ENCODE measurements at regions not wholly inside any gene's neighbourhood (a gene's known extent, or its start where the extent isn't known, plus 50 kb on each side); places are given as distances from the start of the nearest gene placed in this dataset.

DNA sequence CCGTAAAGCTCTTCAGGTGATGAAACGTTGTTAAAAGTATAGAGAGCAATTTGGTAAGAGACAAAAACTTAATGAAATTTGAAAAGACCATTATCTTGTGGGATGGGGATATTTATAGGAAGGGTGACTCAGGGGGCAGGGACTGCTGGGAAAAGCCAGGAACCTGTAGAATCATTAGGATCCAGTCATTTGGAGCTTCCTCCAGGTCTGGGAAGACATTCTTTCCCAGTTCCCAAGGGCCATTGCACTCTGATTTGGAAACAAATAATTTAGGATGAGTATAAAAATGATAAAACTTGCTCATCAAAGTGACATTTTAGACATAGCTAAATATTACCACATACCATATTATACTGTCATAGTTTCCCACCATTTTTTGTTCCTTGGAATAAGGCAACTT, 143.9 kb downstream of the PFKFB3 start:
- intact Hi-C loops (cut with micrococcal nuclease), result no loop called here
- DNase-seq, result no peak
- CTCF ChIA-PET, result interaction anchor here (0.8 to 3.2 kb wide), 9 partner anchors 46 to 260 kb away, joined by 3 to 19 read pairs (median 12); partner anchors contain the start of gene PFKFB3
- H3K4me3 Mint-ChIP-seq, result no peak overlapping the region
- POLR2A ChIA-PET, result interaction anchor here (1.9 to 3.0 kb wide), 6 partner anchors 46 to 144 kb away, joined by 7 to 29 read pairs (median 14); partner anchors contain the start of gene PFKFB3
- H3K27ac Mint-ChIP-seq, result peak overlapping the region; percentile 99
- no peaks in the 10 kb centered on the region for H3K9me3 Mint-ChIP-seq
- H3K4me1 Mint-ChIP-seq (ENCODE audit: low read depth), result peaks cover 57% of the 10 kb centered on the region
- H3K36me3 Mint-ChIP-seq, result peaks cover 4% of the 10 kb centered on the region
- no peaks in the 10 kb centered on the region for H3K27me3 Mint-ChIP-seq

DNA sequence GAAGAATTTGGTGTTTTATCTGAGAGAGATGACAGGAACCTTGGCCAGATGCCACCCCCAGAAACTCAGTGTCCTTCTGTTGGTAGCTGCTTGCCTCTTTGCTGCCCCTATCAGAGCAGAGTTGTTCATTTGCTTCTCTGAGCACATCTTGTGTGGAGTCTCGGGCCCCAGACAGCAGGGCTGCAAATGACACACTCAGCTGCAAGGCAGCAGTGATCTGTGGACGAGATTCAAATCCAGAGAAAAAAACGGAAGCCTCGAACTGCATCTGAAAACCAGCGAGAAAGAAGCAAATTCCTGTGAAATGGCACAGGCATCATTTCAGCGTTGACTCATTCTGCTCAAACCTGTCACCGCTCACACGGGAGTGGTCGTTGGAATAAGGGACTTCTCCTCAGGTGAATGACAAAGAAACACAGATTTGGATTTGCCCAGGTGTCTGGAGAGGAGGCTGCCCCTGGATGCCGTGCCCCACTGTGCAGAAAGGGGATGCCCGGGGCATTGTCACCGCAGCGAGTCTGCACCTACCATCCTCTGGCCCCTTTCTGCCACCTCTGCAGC, 144.7 kb downstream of the PFKFB3 start:
- POLR2A ChIA-PET, result interaction anchor here (1.0 to 3.0 kb wide), 17 partner anchors 27 to 291 kb away, joined by 3 to 29 read pairs (median 7); partner anchors contain the start of gene PFKFB3
- DNase-seq, result peak; percentile 80
- H3K27ac Mint-ChIP-seq, result peak overlapping the region; percentile 99
- H3K4me3 Mint-ChIP-seq, result peak overlapping the region; percentile 73
- H3K9me3 Mint-ChIP-seq, result no peaks in the 10 kb centered on the region
- CTCF ChIA-PET, result interaction anchor here (0.6 to 3.2 kb wide), 16 partner anchors 13 to 261 kb away, joined by 3 to 19 read pairs (median 6); partner anchors contain the start of gene PFKFB3
- H3K27me3 Mint-ChIP-seq, result no peaks in the 10 kb centered on the region
- intact Hi-C loops (cut with micrococcal nuclease), result no loop called here
- peaks cover 4% of the 10 kb centered on the region for H3K36me3 Mint-ChIP-seq
- H3K4me1 Mint-ChIP-seq (ENCODE audit: low read depth), result peaks cover 57% of the 10 kb centered on the region

DNA sequence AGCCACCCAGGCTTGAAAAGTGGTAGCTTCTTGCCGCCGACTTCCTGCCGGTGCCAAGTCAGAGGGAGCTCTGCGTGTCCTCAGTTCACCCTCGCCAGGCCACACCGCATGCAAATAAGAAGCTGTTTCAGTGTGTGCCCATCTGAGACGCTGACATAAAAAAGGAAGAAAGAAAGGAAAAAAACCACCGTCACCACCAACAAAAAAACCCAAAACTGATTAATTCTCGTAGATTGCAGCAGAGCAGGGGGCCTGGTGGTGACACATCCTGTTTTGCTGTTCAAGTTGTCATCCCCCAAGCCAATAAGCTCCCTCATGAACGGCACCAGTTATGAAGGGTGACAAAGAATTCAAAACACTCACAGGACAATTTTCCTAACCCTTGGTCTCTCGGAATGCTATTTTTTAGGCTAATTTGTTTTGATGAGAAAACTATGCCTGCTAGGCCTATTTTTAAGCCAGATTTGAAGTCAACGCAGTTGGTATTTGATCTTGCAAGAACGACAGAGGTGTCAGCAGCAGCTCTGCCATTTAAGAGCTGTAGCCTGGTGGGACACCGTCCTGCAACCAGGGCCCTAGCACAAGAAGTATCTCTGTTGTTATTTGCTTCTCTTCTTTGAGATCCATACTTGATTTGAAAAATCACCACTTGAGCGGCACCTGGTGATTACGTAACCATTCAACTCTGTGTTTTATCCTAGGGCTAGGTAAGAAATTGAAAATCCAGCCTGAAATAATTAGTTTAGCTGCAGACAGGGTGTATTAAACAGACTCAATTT, 145.6 kb downstream of the PFKFB3 start:
- H3K9me3 Mint-ChIP-seq, result no peaks in the 10 kb centered on the region
- ChIA-PET CTCF (interaction anchor here (0.7 to 3.2 kb wide), 16 partner anchors 34 to 330 kb away, joined by 3 to 19 read pairs (median 6); partner anchors contain the start of gene PFKFB3), POLR2A (interaction anchor here (1.0 to 3.0 kb wide), 18 partner anchors 28 to 291 kb away, joined by 3 to 29 read pairs (median 7); partner anchors contain the start of gene PFKFB3)
- peak overlapping the region; percentile 73 for H3K4me3 Mint-ChIP-seq
- intact Hi-C loops (cut with micrococcal nuclease), result loop anchor here (1.0 to 2.0 kb wide), 6 partner anchors 48 to 146 kb away; partner anchors contain the start of gene PFKFB3
- DNase-seq, result peak; percentile 93
- peaks cover 57% of the 10 kb centered on the region for H3K4me1 Mint-ChIP-seq (ENCODE audit: low read depth)
- peaks cover 4% of the 10 kb centered on the region for H3K36me3 Mint-ChIP-seq
- peak overlapping the region; percentile 99 for H3K27ac Mint-ChIP-seq
- no peaks in the 10 kb centered on the region for H3K27me3 Mint-ChIP-seq

GRCh38 chr10:6349846-6350535, 147.3 kb downstream of the PFKFB3 start:
- Mint-ChIP-seq H3K9me3 (peaks cover under 1% of the 10 kb centered on the region), H3K36me3 (peaks cover 4% of the 10 kb centered on the region), H3K27me3 (no peaks in the 10 kb centered on the region), H3K27ac (peak overlapping the region; percentile 99), H3K4me3 (no peak overlapping the region), H3K4me1 (ENCODE audit: low read depth) (peaks cover 57% of the 10 kb centered on the region)
- intact Hi-C loops (cut with micrococcal nuclease), result loop anchor here (2.0 kb wide), 1 partner anchor 57 kb away; no protein-coding TSS in a partner anchor
- DNase-seq, result no peak
- CTCF ChIA-PET, result interaction anchor here (0.7 to 1.1 kb wide), 2 partner anchors 52 to 148 kb away, joined by 3 to 5 read pairs; partner anchors contain the start of gene PFKFB3
- POLR2A ChIA-PET, result interaction anchor here (3.0 kb wide), 1 partner anchor 80 kb away, joined by 29 read pairs; no protein-coding TSS in a partner anchor

- Mint-ChIP-seq H3K36me3 (peaks cover 7% of the 10 kb centered on the region), H3K27ac (peak overlapping the region; percentile 1), H3K9me3 (peaks cover 7% of the 10 kb centered on the region), H3K4me3 (no peak overlapping the region), H3K4me1 (ENCODE audit: low read depth) (peaks cover 52% of the 10 kb centered on the region), H3K27me3 (no peaks in the 10 kb centered on the region)
- intact Hi-C loops (cut with micrococcal nuclease), result no loop called here
- DNase-seq, result no peak
- CTCF ChIA-PET, result interaction anchor here (1.6 kb wide), 1 partner anchor 52 kb away, joined by 6 read pairs; no protein-coding TSS in a partner anchor
- POLR2A ChIA-PET, result no interaction called here
Observed at GRCh38 chr10:6350609-6351008, 147.9 kb downstream of the PFKFB3 start.

- H3K4me1 Mint-ChIP-seq (ENCODE audit: low read depth), result peaks cover 43% of the 10 kb centered on the region
- CTCF ChIA-PET, result interaction anchor here (1.0 to 1.6 kb wide), 2 partner anchors 51 to 149 kb away, joined by 4 to 6 read pairs; partner anchors contain the start of gene PFKFB3
- H3K4me3 Mint-ChIP-seq, result no peak overlapping the region
- H3K36me3 Mint-ChIP-seq, result peaks cover 11% of the 10 kb centered on the region
- H3K9me3 Mint-ChIP-seq, result peaks cover 16% of the 10 kb centered on the region
- POLR2A ChIA-PET, result no interaction called here
- intact Hi-C loops (cut with micrococcal nuclease), result no loop called here
- H3K27me3 Mint-ChIP-seq, result no peaks in the 10 kb centered on the region
- DNase-seq, result no peak
- no peak overlapping the region for H3K27ac Mint-ChIP-seq
Observed at GRCh38 chr10:6351495-6351894, 148.8 kb downstream of the PFKFB3 start.

DNA sequence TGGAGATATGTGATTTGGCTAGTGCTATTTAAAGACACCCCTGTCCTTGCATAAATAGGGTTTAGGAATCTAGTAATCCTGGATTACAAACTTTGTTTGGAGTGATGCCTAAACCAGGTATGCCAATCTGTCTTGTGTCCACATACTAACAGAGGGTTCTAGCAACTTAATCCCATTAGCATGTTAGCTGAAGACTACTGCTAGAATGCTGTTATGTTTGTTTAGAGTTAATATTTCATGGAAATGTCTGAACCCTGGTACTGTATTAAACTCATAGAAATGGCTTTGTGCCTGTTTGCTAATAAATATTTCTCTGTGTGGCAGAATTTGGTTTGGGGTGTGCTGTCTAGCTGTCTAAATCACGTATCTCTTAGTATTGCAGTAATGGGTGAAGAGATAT, 150.8 kb downstream of the PFKFB3 start:
- ChIA-PET CTCF (interaction anchor here (1.3 kb wide), 1 partner anchor 49 kb away, joined by 7 read pairs; no protein-coding TSS in a partner anchor), POLR2A (no interaction called here)
- Mint-ChIP-seq H3K27ac (no peak overlapping the region), H3K4me1 (ENCODE audit: low read depth) (peaks cover 23% of the 10 kb centered on the region), H3K4me3 (no peak overlapping the region), H3K27me3 (no peaks in the 10 kb centered on the region), H3K36me3 (peaks cover 16% of the 10 kb centered on the region), H3K9me3 (peaks cover 21% of the 10 kb centered on the region)
- intact Hi-C loops (cut with micrococcal nuclease), result no loop called here
- no peak for DNase-seq

DNA sequence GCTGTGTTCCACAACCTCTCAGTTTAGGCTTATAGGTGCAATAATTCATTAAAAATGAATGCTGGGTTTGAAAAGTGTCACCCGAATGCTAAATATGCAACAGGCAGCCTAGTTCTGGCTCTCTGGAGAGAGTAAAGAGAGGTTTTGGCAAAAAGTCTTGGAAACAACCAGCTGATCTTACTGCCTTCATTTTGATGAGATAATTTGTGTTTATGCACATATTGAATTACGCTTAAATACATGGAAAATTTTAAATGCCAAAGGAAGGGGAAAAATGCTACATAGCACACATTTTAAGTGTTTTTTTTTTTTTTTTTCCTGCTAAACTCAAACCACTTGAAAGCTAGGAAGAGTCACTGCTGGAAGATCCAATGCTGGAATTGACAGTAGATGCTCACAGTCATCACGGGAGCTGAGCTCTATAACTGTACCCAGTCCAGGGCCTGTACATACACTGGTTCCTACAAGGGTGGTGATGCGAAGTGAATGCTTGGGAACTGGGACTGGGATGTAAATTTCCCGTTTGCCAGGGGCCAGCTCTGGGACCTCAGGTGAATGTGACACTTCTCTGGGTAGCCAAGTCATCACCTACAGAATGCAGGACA, 151.5 kb downstream of the PFKFB3 start:
- POLR2A ChIA-PET, result interaction anchor here (0.7 kb wide), 1 partner anchor 1154 kb away, joined by 4 read pairs; no protein-coding TSS in a partner anchor
- Mint-ChIP-seq H3K4me1 (ENCODE audit: low read depth) (peaks cover 17% of the 10 kb centered on the region), H3K9me3 (peaks cover 25% of the 10 kb centered on the region), H3K36me3 (peaks cover 15% of the 10 kb centered on the region), H3K27ac (no peak overlapping the region), H3K4me3 (no peak overlapping the region), H3K27me3 (no peaks in the 10 kb centered on the region)
- CTCF ChIA-PET, result interaction anchor here (0.6 to 1.3 kb wide), 2 partner anchors 48 to 90 kb away, joined by 3 to 7 read pairs; no protein-coding TSS in a partner anchor
- intact Hi-C loops (cut with micrococcal nuclease), result no loop called here
- DNase-seq, result no peak

GRCh38 chr10:6356280-6356793, 153.6 kb downstream of the PFKFB3 start:
- no peak for DNase-seq
- ChIA-PET CTCF (no interaction called here), POLR2A (no interaction called here)
- Mint-ChIP-seq H3K4me3 (no peak overlapping the region), H3K9me3 (peaks cover 35% of the 10 kb centered on the region), H3K27me3 (no peaks in the 10 kb centered on the region), H3K4me1 (ENCODE audit: low read depth) (no peaks in the 10 kb centered on the region), H3K36me3 (peaks cover 24% of the 10 kb centered on the region), H3K27ac (no peak overlapping the region)
- intact Hi-C loops (cut with micrococcal nuclease), result no loop called here

GRCh38 chr10:6361869-6362268, 159.1 kb downstream of the PFKFB3 start:
- Mint-ChIP-seq H3K36me3 (peaks cover 18% of the 10 kb centered on the region), H3K9me3 (peaks cover 16% of the 10 kb centered on the region), H3K4me3 (no peak overlapping the region), H3K4me1 (ENCODE audit: low read depth) (no peaks in the 10 kb centered on the region), H3K27ac (no peak overlapping the region), H3K27me3 (no peaks in the 10 kb centered on the region)
- ChIA-PET POLR2A (no interaction called here), CTCF (no interaction called here)
- intact Hi-C loops (cut with micrococcal nuclease), result no loop called here
- DNase-seq, result no peak

GRCh38 chr10:6362879-6363278, 160.1 kb downstream of the PFKFB3 start:
- Mint-ChIP-seq H3K27me3 (peaks cover under 1% of the 10 kb centered on the region), H3K9me3 (peaks cover 14% of the 10 kb centered on the region), H3K4me1 (ENCODE audit: low read depth) (no peaks in the 10 kb centered on the region), H3K27ac (no peak overlapping the region), H3K4me3 (no peak overlapping the region), H3K36me3 (peaks cover 18% of the 10 kb centered on the region)
- ChIA-PET CTCF (interaction anchor here (1.4 kb wide), 1 partner anchor 39 kb away, joined by 3 read pairs; no protein-coding TSS in a partner anchor), POLR2A (no interaction called here)
- no peak for DNase-seq
- intact Hi-C loops (cut with micrococcal nuclease), result no loop called here
